HepG2 (cell line): ENCODE measurements at regions not wholly inside any gene's neighbourhood (a gene's known extent, or its start where the extent isn't known, plus 50 kb on each side); places are given as distances from the start of the nearest gene placed in this dataset.

Source experiments
- ATAC-seq: fragments of 200-7000 bp; cut with Tn5 transposase; 3 replicates; pipeline ENCODE4 v1.9.1; 2020; ENCODE audit warnings: mild to moderate bottlenecking, moderate library complexity
- BruUV-seq: library from RNA; stranded (reverse); fragments of 400-500 nt; replicated peaks from 2 replicates; lab custom pipeline; 2021; lab: Mats Ljungman, UMichigan
- CTCF ChIA-PET: fragments of 300-600 bp; formaldehyde crosslinking; extraction: SDS; loops from one replicate; lab custom pipeline; 2021; ENCODE audit warnings: low total read pairs, inconsistent platforms, low intra/inter-chr PET ratio; lab: Yijun Ruan, JAX
- POLR2A ChIA-PET: fragments of 350-600 bp; sonication (Branson Sonifier 250); formaldehyde crosslinking; loops from one replicate; lab custom pipeline; 2020; ENCODE audit warnings: antibody characterized with exemption, inconsistent platforms; lab: Yijun Ruan, JAX
- DNase-seq: peaks from one replicate; pipeline ENCODE4 v3.0.0-alpha.2; 2015; ENCODE audit warnings: low spot score
- FAIRE-seq: peaks from 3 replicates; lab custom pipeline; 2011; peaks lifted over from hg19 to GRCh38; lab: Jason Lieb, UNC
- H2AFZ ChIP-seq: one replicate; pipeline ENCODE4 v1.6.1; 2011; ENCODE audit warnings: low read length, inconsistent platforms
- H3K27ac ChIP-seq: fragments of 300-600 bp; 3 replicates; pipeline ENCODE4 v1.8.0; 2011; ENCODE audit warnings: mixed run types, mild to moderate bottlenecking, mixed read lengths, low read length, inconsistent platforms; ENCODE audit not compliant: insufficient read depth; ENCODE audit errors: extremely low read length
- H3K27me3 ChIP-seq, 2 experiments: fragments of 200-600 bp in 1 of 2; 2 replicates in 1 of 2; 3 replicates in 1 of 2; pipeline versions ENCODE4 v1.6.0 to v1.8.0; 2011; ENCODE audit warnings: low read length in 2 of 2, mild to moderate bottlenecking in 2 of 2, moderate library complexity in 2 of 2, inconsistent platforms in 1 of 2; ENCODE audit not compliant: insufficient read depth in 2 of 2, control insufficient read depth in 1 of 2
- H3K36me3 ChIP-seq, 2 experiments: fragments of 200-600 bp in 1 of 2; replicated peaks in 1 of 2; 2 replicates in 1 of 2; 3 replicates in 1 of 2; pipeline versions ENCODE4 v1.5.1 to v1.8.0; 2011; ENCODE audit warnings: low read length in 2 of 2, inconsistent platforms in 1 of 2; ENCODE audit not compliant: insufficient read depth in 2 of 2, control insufficient read depth in 1 of 2
- H3K4me1 ChIP-seq: 2 replicates; pipeline ENCODE4 v1.5.1; 2012; ENCODE audit warnings: low read length, inconsistent platforms; ENCODE audit not compliant: insufficient read depth
- H3K4me2 ChIP-seq: 2 replicates; pipeline ENCODE4 v1.6.0; 2011; ENCODE audit warnings: low read depth, low read length, inconsistent platforms
- H3K4me3 ChIP-seq, 3 experiments: fragments of 200-600 bp in 1 of 3; sonication (generic), shearing (Covaris generic) in 1 of 3; replicated peaks in 1 of 3; 2 replicates each; pipeline ENCODE4 v1.5.1; 2011 to 2016; ENCODE audit warnings: low read length in 3 of 3, inconsistent platforms in 2 of 3, low read depth in 2 of 3, mild to moderate bottlenecking in 2 of 3, control low read depth in 1 of 3, mixed read lengths in 1 of 3; ENCODE audit not compliant: insufficient read depth in 1 of 3
- H3K79me2 ChIP-seq: one replicate; pipeline ENCODE4 v1.6.1; 2011; ENCODE audit warnings: low read length, inconsistent platforms; ENCODE audit not compliant: insufficient read depth
- H3K9ac ChIP-seq: 2 replicates; pipeline ENCODE4 v1.6.0; 2011; ENCODE audit warnings: mild to moderate bottlenecking, low read depth, low read length, inconsistent platforms; ENCODE audit not compliant: insufficient read depth
- H3K9me3 ChIP-seq: 2 replicates; pipeline ENCODE4 v1.5.1; 2012; ENCODE audit warnings: mild to moderate bottlenecking, low read length
- H4K20me1 ChIP-seq: 2 replicates; pipeline ENCODE4 v1.6.0; 2011; ENCODE audit warnings: inconsistent platforms, mild to moderate bottlenecking, low read length, moderate library complexity; ENCODE audit not compliant: insufficient read depth
- CREB1 ChIP-seq, 2 experiments: fragments of 450-650 bp in 1 of 2; IDR thresholded peaks; 2 replicates each; pipeline ENCODE4 v1.6.1; 2016 to 2017; ENCODE audit warnings: control low read depth in 1 of 2, mild to moderate bottlenecking in 1 of 2, missing compliant biosample characterization in 1 of 2, missing genetic modification characterization in 1 of 2
- ELF4 ChIP-seq: sonication (generic); formaldehyde crosslinking; IDR thresholded peaks from 2 replicates; pipeline ENCODE4 v1.5.0; 2020; ENCODE audit warnings: missing genetic modification reagents, mild to moderate bottlenecking, moderate library complexity, borderline replicate concordance
- FOXM1 ChIP-seq: sonication (generic); formaldehyde crosslinking; IDR thresholded peaks from 2 replicates; pipeline ENCODE4 v1.5.0; 2020; ENCODE audit warnings: missing genetic modification reagents
- HMGXB3 ChIP-seq: sonication (generic); formaldehyde crosslinking; IDR thresholded peaks from 2 replicates; pipeline ENCODE4 v1.4.0; 2020; ENCODE audit warnings: missing genetic modification reagents, borderline replicate concordance
- IKZF4 ChIP-seq: sonication (generic); formaldehyde crosslinking; IDR thresholded peaks from 2 replicates; pipeline ENCODE4 v1.5.1; 2020; ENCODE audit warnings: borderline replicate concordance, mild to moderate bottlenecking, low read depth, missing genetic modification reagents; ENCODE audit errors: not compliant biosample characterization
- NFYB ChIP-seq: sonication (generic); formaldehyde crosslinking; IDR thresholded peaks from 2 replicates; pipeline ENCODE4 v1.4.0; 2020; ENCODE audit warnings: missing genetic modification reagents
- PHF8 ChIP-seq: sonication (generic); formaldehyde crosslinking; IDR thresholded peaks from 2 replicates; pipeline ENCODE4 v1.5.0; 2020; ENCODE audit warnings: missing genetic modification reagents
- POGZ ChIP-seq: sonication (generic); formaldehyde crosslinking; IDR thresholded peaks from 2 replicates; pipeline ENCODE4 v1.4.0; 2020; ENCODE audit warnings: mild to moderate bottlenecking, missing genetic modification reagents
- RFX5 ChIP-seq: IDR thresholded peaks from 2 replicates; pipeline ENCODE4 v1.6.1; 2011; ENCODE audit warnings: low read depth, low read length, improper control_type of control experiment
- SAP130 ChIP-seq: IDR thresholded peaks from 2 replicates; pipeline ENCODE4 v1.6.1; 2016; ENCODE audit warnings: low read depth
- ZBTB1 ChIP-seq: sonication (generic); formaldehyde crosslinking; IDR thresholded peaks from 2 replicates; pipeline ENCODE4 v1.4.0; 2020; ENCODE audit warnings: missing genetic modification reagents, borderline replicate concordance
- ZNF205 ChIP-seq: IDR thresholded peaks from 2 replicates; pipeline ENCODE4 v1.6.1; 2018; ENCODE audit warnings: missing biosample characterization, missing genetic modification reagents
- ZNF749 ChIP-seq: sonication (generic); formaldehyde crosslinking; IDR thresholded peaks from 2 replicates; pipeline ENCODE4 v1.8.0; 2022; ENCODE audit warnings: mild to moderate bottlenecking, missing genetic modification reagents, moderate library complexity, borderline replicate concordance
- WGBS: methylation state at CpG from one replicate; pipeline ENCODE4 v1.1.6; 2017; ENCODE audit warnings: low lambda C conversion rate; 5-methylcytosine and 5-hydroxymethylcytosine counted together
- in situ Hi-C: cut with HindIII; loops from 2 replicates; pipeline ENCODE4 v1.10.0; 2017; ENCODE audit warnings: low pct_unique_long_range_greater_than_20kb; ENCODE audit not compliant: extremely low pct_ligation_motif_present
- intact Hi-C: fragments of 100-400 bp; cut with micrococcal nuclease; formaldehyde crosslinking; loops from one replicate; pipeline ENCODE4 v1.10.0; 2022; ENCODE audit not compliant: unreplicated experiment
- TF ChIP-seq, protein P1 (sequence below): IDR thresholded peaks from 2 replicates; pipeline ENCODE4 v1.6.1; 2016; ENCODE audit warnings: mild to moderate bottlenecking
- TF ChIP-seq, protein P2 (sequence below): sonication (generic); formaldehyde crosslinking; IDR thresholded peaks from 2 replicates; pipeline ENCODE4 v1.5.0; 2020; ENCODE audit warnings: missing genetic modification reagents

DNA sequence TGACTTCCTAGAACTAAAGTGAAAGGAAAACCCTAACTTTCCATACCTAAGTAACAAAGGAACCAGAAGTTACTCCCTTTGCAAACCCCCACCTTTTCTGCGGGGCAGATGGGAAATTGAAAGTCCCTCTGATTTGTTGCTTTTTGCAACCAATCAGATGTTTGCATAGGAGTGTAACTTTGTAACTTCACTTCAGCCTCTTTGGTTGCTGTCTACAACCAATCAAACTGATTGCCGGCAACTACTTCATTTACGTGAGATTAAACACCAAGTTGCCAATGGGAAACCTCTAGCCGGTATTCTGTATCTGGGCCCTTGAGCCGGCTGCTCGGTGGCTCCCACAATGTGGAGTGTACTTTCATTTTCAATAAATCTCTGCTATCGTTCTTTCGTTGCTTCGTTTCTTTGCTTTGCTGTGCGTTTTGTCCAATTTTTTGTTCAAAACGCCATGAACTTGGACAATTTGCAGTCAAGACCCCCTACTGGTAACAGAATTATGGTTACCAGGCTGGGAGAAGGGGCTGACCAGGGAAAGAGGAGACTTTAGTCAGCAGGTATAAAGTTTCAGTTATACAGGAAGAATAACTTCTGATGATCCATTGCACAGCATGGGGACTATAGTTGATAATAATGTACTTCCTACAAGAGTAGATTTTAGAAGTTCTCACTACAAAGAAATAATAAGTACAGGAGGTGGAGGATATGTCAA, 69.2 kb upstream of the RGS2 start:
- BruUV-seq, result no TSS peak
- H3K9ac ChIP-seq, result peak overlapping the region; percentile 51
- peak overlapping the region; percentile 69 for H3K4me2 ChIP-seq
- ChIA-PET POLR2A (no interaction called here), CTCF (no interaction called here)
- H2AFZ ChIP-seq, result peak overlapping the region; percentile 76
- peak; percentile 51 for FAIRE-seq
- H3K4me3 ChIP-seq, result peak overlapping the region; percentile 54 to 66 (median 57)
- no peaks in the 10 kb centered on the region for H3K36me3 ChIP-seq
- no peaks in the 10 kb centered on the region for H3K79me2 ChIP-seq
- peak overlapping the region; percentile 45 for H3K27ac ChIP-seq
- peak; percentile 71 for DNase-seq
- 27% methylated on average over 11 of the region's 11 CpGs for WGBS
- in situ Hi-C loops (no loop called here), intact Hi-C loops (no loop called here)
- ATAC-seq, result peak; percentile 92
- H3K4me1 ChIP-seq, result no peaks in the 10 kb centered on the region
- H4K20me1 ChIP-seq, result no peaks in the 10 kb centered on the region
- no peaks in the 10 kb centered on the region; a peak in 1 of 5 replicates for H3K27me3 ChIP-seq
- no peaks in the 10 kb centered on the region for H3K9me3 ChIP-seq
- TF ChIP-seq CREB1 (IDR thresholded peaks at IDR 0.05) (no peak), CREB1 (CRISPR knock-in tag; IDR thresholded peaks at IDR 0.05) (peak; percentile 57), NFYB (CRISPR knock-in tag) (peak; percentile 66), IKZF4 (CRISPR knock-in tag) (no peak), ZNF205 (CRISPR knock-in tag) (no peak), HMGXB3 (peak; percentile 71; the same call in 1 of the 2 replicates), POGZ (0 out of 2 replicates have a peak, but pooled peaks have one; percentile 42), FOXM1 (no peak), RFX5 (0 out of 2 replicates have a peak, but pooled peaks have one; percentile 40), SAP130 (CRISPR knock-in tag) (peak; percentile 69), PHF8 (CRISPR knock-in tag) (0 out of 2 replicates have a peak, but pooled peaks have one; percentile 15), ZBTB1 (CRISPR knock-in tag) (no peak), ELF4 (CRISPR knock-in tag) (no peak), ZNF749 (no peak)
- TF ChIP-seq, protein P1, sequence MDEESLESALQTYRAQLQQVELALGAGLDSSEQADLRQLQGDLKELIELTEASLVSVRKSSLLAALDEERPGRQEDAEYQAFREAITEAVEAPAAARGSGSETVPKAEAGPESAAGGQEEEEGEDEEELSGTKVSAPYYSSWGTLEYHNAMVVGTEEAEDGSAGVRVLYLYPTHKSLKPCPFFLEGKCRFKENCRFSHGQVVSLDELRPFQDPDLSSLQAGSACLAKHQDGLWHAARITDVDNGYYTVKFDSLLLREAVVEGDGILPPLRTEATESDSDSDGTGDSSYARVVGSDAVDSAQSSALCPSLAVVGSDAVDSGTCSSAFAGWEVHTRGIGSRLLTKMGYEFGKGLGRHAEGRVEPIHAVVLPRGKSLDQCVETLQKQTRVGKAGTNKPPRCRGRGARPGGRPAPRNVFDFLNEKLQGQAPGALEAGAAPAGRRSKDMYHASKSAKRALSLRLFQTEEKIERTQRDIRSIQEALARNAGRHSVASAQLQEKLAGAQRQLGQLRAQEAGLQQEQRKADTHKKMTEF (CRISPR knock-in tag), result 0 out of 2 replicates have a peak, but pooled peaks have one; percentile 30
- TF ChIP-seq, protein P2, sequence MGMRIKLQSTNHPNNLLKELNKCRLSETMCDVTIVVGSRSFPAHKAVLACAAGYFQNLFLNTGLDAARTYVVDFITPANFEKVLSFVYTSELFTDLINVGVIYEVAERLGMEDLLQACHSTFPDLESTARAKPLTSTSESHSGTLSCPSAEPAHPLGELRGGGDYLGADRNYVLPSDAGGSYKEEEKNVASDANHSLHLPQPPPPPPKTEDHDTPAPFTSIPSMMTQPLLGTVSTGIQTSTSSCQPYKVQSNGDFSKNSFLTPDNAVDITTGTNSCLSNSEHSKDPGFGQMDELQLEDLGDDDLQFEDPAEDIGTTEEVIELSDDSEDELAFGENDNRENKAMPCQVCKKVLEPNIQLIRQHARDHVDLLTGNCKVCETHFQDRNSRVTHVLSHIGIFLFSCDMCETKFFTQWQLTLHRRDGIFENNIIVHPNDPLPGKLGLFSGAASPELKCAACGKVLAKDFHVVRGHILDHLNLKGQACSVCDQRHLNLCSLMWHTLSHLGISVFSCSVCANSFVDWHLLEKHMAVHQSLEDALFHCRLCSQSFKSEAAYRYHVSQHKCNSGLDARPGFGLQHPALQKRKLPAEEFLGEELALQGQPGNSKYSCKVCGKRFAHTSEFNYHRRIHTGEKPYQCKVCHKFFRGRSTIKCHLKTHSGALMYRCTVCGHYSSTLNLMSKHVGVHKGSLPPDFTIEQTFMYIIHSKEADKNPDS (CRISPR knock-in tag), result 0 out of 2 replicates have a peak, but pooled peaks have one; percentile 24
